Calu3 (cell line): ENCODE measurements at regions not wholly inside any gene's neighbourhood (a gene's known extent, or its start where the extent isn't known, plus 50 kb on each side); places are given as distances from the start of the nearest gene placed in this dataset.

Experiments
- BruUV-seq: library from RNA; stranded (reverse); fragments of 400-500 nt; replicated peaks from 2 replicates; lab custom pipeline; 2021; lab: Mats Ljungman, UMichigan
- CTCF ChIA-PET: fragments of 300-600 bp; sonication (Branson Sonifier 250); formaldehyde crosslinking; loops from one replicate; lab custom pipeline; 2022; ENCODE audit warnings: antibody characterized with exemption; lab: Charles Lee
- DNase-seq: peaks from one replicate; pipeline ENCODE4 v3.0.0; 2022
- H3K27ac Mint-ChIP-seq: one replicate; pipeline ENCODE4 v1.8.0; 2022; ENCODE audit warnings: mixed read lengths; ENCODE audit not compliant: unreplicated experiment
- H3K27me3 Mint-ChIP-seq: one replicate; pipeline ENCODE4 v1.8.0; 2022; ENCODE audit warnings: mixed read lengths; ENCODE audit not compliant: unreplicated experiment
- H3K36me3 Mint-ChIP-seq: one replicate; pipeline ENCODE4 v1.8.0; 2022; ENCODE audit warnings: mild to moderate bottlenecking, moderate library complexity, mixed read lengths; ENCODE audit not compliant: insufficient read depth, unreplicated experiment
- H3K4me1 Mint-ChIP-seq: one replicate; pipeline ENCODE4 v1.8.0; 2022; ENCODE audit warnings: mild to moderate bottlenecking, low read depth, mixed read lengths; ENCODE audit not compliant: unreplicated experiment
- H3K4me3 Mint-ChIP-seq: one replicate; pipeline ENCODE4 v1.8.0; 2022; ENCODE audit warnings: mild to moderate bottlenecking, low read depth, moderate library complexity, mixed read lengths; ENCODE audit not compliant: unreplicated experiment
- H3K9me3 Mint-ChIP-seq: one replicate; pipeline ENCODE4 v1.8.0; 2022; ENCODE audit warnings: low read depth, mixed read lengths; ENCODE audit not compliant: unreplicated experiment
- CTCF ChIP-seq: fragments of 200-600 bp; IDR thresholded peaks from one replicate; pipeline ENCODE4 v1.8.0; 2022; ENCODE audit warnings: antibody characterized with exemption; ENCODE audit not compliant: unreplicated experiment
- intact Hi-C: fragments of 100-400 bp; cut with micrococcal nuclease; formaldehyde crosslinking; loops from one replicate; pipeline ENCODE4 v1.10.0; 2022; ENCODE audit not compliant: unreplicated experiment

GRCh38 chr2:776487-776886, 99.3 kb upstream of the TMEM18 start:
- Mint-ChIP-seq H3K9me3 (peaks cover 4% of the 10 kb centered on the region), H3K4me3 (no peak overlapping the region), H3K36me3 (no peaks in the 10 kb centered on the region), H3K27me3 (no peaks in the 10 kb centered on the region), H3K27ac (no peak overlapping the region), H3K4me1 (no peaks in the 10 kb centered on the region)
- no TSS peak for BruUV-seq
- no peak for DNase-seq
- CTCF ChIA-PET, result no interaction called here
- TF ChIP-seq CTCF, result no peak
- intact Hi-C loops, result no loop called here

GRCh38 chr2:776038-776437, 98.8 kb upstream of the TMEM18 start:
- Mint-ChIP-seq H3K36me3 (no peaks in the 10 kb centered on the region), H3K27me3 (no peaks in the 10 kb centered on the region), H3K4me3 (no peak overlapping the region), H3K4me1 (no peaks in the 10 kb centered on the region), H3K27ac (no peak overlapping the region), H3K9me3 (peaks cover 4% of the 10 kb centered on the region)
- TF ChIP-seq CTCF, result no peak
- BruUV-seq, result no TSS peak
- DNase-seq, result no peak
- intact Hi-C loops, result no loop called here
- CTCF ChIA-PET, result no interaction called here

GRCh38 chr2:774436-774835, 97.2 kb upstream of the TMEM18 start:
- Mint-ChIP-seq H3K27me3 (no peaks in the 10 kb centered on the region), H3K9me3 (peaks cover 6% of the 10 kb centered on the region), H3K36me3 (no peaks in the 10 kb centered on the region), H3K4me3 (no peak overlapping the region), H3K4me1 (no peaks in the 10 kb centered on the region), H3K27ac (no peak overlapping the region)
- TF ChIP-seq CTCF, result no peak
- intact Hi-C loops, result no loop called here
- CTCF ChIA-PET, result no interaction called here
- BruUV-seq, result no TSS peak
- no peak for DNase-seq

GRCh38 chr2:773256-774160, 96.3 kb upstream of the TMEM18 start:
- intact Hi-C loops, result no loop called here
- BruUV-seq, result no TSS peak
- TF ChIP-seq CTCF, result no peak
- DNase-seq, result no peak
- Mint-ChIP-seq H3K9me3 (peaks cover 8% of the 10 kb centered on the region), H3K27me3 (no peaks in the 10 kb centered on the region), H3K4me3 (no peak overlapping the region), H3K4me1 (no peaks in the 10 kb centered on the region), H3K27ac (no peak overlapping the region), H3K36me3 (no peaks in the 10 kb centered on the region)
- CTCF ChIA-PET, result no interaction called here
